Fibroblast of the aortic adventitia (primary cell): ENCODE measurements at regions not wholly inside any gene's neighbourhood (a gene's known extent, or its start where the extent isn't known, plus 50 kb on each side); places are given as distances from the start of the nearest gene placed in this dataset.

Source experiments
- DNase-seq: peaks from one replicate; pipeline ENCODE4 v3.0.0-alpha.2; 2010; ENCODE audit warnings: low read depth
- H3K4me3 ChIP-seq: 2 replicates; pipeline ENCODE4 v1.5.1; 2011; ENCODE audit warnings: low read depth, mild to moderate bottlenecking, control low read depth, low read length, moderate library complexity
- CTCF ChIP-seq: IDR thresholded peaks from 2 replicates; pipeline ENCODE4 v1.5.1; 2011; ENCODE audit warnings: mild to moderate bottlenecking, low read length, control low read depth, inconsistent platforms; ENCODE audit not compliant: insufficient read depth

- TF ChIP-seq CTCF: no peak
- no peak for DNase-seq
- H3K4me3 ChIP-seq: no peak overlapping the region
These were observed 977.6 kb downstream of the IGSF11 start for GRCh38 chr3:118057086-118057485.

- TF ChIP-seq CTCF: no peak
- no peak overlapping the region for H3K4me3 ChIP-seq
- no peak for DNase-seq
These were observed 975.5 kb downstream of the IGSF11 start for GRCh38 chr3:118059096-118059495.

GRCh38 chr3:118067439-118067838 is 967.2 kb downstream of the IGSF11 start:
- TF ChIP-seq CTCF: no peak
- no peak for DNase-seq
- no peak overlapping the region for H3K4me3 ChIP-seq

- H3K4me3 ChIP-seq: no peak overlapping the region
- no peak for TF ChIP-seq CTCF
- DNase-seq: no peak
These were observed 958.8 kb downstream of the IGSF11 start for GRCh38 chr3:118075873-118076272.

GRCh38 chr3:118077332-118077731 is 957.3 kb downstream of the IGSF11 start:
- no peak for TF ChIP-seq CTCF
- DNase-seq: no peak
- H3K4me3 ChIP-seq: no peak overlapping the region

GRCh38 chr3:118080889-118081288 is 953.8 kb downstream of the IGSF11 start:
- no peak for DNase-seq
- no peak for TF ChIP-seq CTCF
- no peak overlapping the region for H3K4me3 ChIP-seq

GRCh38 chr3:118088696-118089095 is 946.0 kb downstream of the IGSF11 start:
- no peak for TF ChIP-seq CTCF
- DNase-seq: no peak
- no peak overlapping the region for H3K4me3 ChIP-seq
